ENCODE measurements at regions not wholly inside any gene's neighbourhood (a gene's known extent, or its start where the extent isn't known, plus 50 kb on each side); places are given as distances from the start of the nearest gene placed in this dataset.

GRCh38 chr18:40036861-40037260, 1918.2 kb upstream of the PIK3C3 start:
- Histone ChIP-seq H3K27me3 (ENCODE audit: control insufficient read depth, insufficient read depth, low read length, poor library complexity, severe bottlenecking) (peaks cover 14% of the 10 kb centered on the region), H3K4me3 (ENCODE audit: low read length) (no peak overlapping the region), H3K27ac (ENCODE audit: low read depth, low read length) (no peak overlapping the region), H3K9me3 (ENCODE audit: control insufficient read depth, low read length) (no peaks in the 10 kb centered on the region), H3K4me1 (ENCODE audit: control insufficient read depth, insufficient read depth, low read length) (no peaks in the 10 kb centered on the region), H3K9ac (ENCODE audit: extremely low read depth, low read length, poor library complexity, severe bottlenecking) (no peak overlapping the region), H3K36me3 (ENCODE audit: control insufficient read depth, insufficient read depth, low read length) (no peaks in the 10 kb centered on the region)
- no peaks in the 10 kb centered on the region for H3K9me3 Mint-ChIP-seq
- no peak for TF ChIP-seq CTCF (conservative IDR thresholded peaks at IDR 0.05)
- 100% methylated on average over 1 of the region's 1 CpG; no CpG with 5 or more reads in 1 of the 2 experiments for WGBS, 2 experiments (ENCODE audit: insufficient coverage in 1 of 2, insufficient read length in 1 of 2)
- no peaks in the 10 kb centered on the region for H3K36me3 Mint-ChIP-seq (ENCODE audit: low read depth)
- H3K27me3 Mint-ChIP-seq (ENCODE audit: insufficient read depth) = peaks cover 24% of the 10 kb centered on the region
- H3K27ac Mint-ChIP-seq = no peak overlapping the region
- H3K4me1 Mint-ChIP-seq = peaks cover 8% of the 10 kb centered on the region
- no peak for DNase-seq
- no peak overlapping the region for H3K4me3 Mint-ChIP-seq

- DNase-seq = no peak
- TF ChIP-seq CTCF (conservative IDR thresholded peaks at IDR 0.05) = no peak
Observed at GRCh38 chr18:40035966-40036365, 1919.1 kb upstream of the PIK3C3 start.

GRCh38 chr18:40032076-40032475, 1923.0 kb upstream of the PIK3C3 start:
- no peaks in the 10 kb centered on the region for H3K36me3 Mint-ChIP-seq (ENCODE audit: low read depth)
- DNase-seq = no peak
- no peak overlapping the region for H3K27ac ChIP-seq (ENCODE audit: low read depth, low read length)
- no peak overlapping the region for H3K9ac ChIP-seq (ENCODE audit: extremely low read depth, low read length, poor library complexity, severe bottlenecking)
- H3K4me3 Mint-ChIP-seq = no peak overlapping the region
- H3K9me3 ChIP-seq (ENCODE audit: control insufficient read depth, low read length) = no peaks in the 10 kb centered on the region
- H3K4me3 ChIP-seq (ENCODE audit: low read length) = no peak overlapping the region
- H3K4me1 ChIP-seq (ENCODE audit: control insufficient read depth, insufficient read depth, low read length) = no peaks in the 10 kb centered on the region
- no peak overlapping the region for H3K27ac Mint-ChIP-seq
- H3K27me3 ChIP-seq (ENCODE audit: control insufficient read depth, insufficient read depth, low read length, poor library complexity, severe bottlenecking) = peaks cover 17% of the 10 kb centered on the region
- H3K9me3 Mint-ChIP-seq = peaks cover 4% of the 10 kb centered on the region
- 96 to 100% methylated on average over 1 to 5 of the region's 5 CpGs for WGBS, 2 experiments (ENCODE audit: insufficient coverage in 1 of 2, insufficient read length in 1 of 2)
- H3K27me3 Mint-ChIP-seq (ENCODE audit: insufficient read depth) = peaks cover 33% of the 10 kb centered on the region
- H3K36me3 ChIP-seq (ENCODE audit: control insufficient read depth, insufficient read depth, low read length) = no peaks in the 10 kb centered on the region
- H3K4me1 Mint-ChIP-seq = no peaks in the 10 kb centered on the region
- no peak for TF ChIP-seq CTCF (conservative IDR thresholded peaks at IDR 0.05)

More at GRCh38 chr18:40035966-40036365, 1919.1 kb upstream of the PIK3C3 start:
- Histone ChIP-seq H3K36me3 (ENCODE audit: control insufficient read depth, insufficient read depth, low read length) (no peaks in the 10 kb centered on the region), H3K4me3 (ENCODE audit: low read length) (no peak overlapping the region), H3K9me3 (ENCODE audit: control insufficient read depth, low read length) (no peaks in the 10 kb centered on the region), H3K4me1 (ENCODE audit: control insufficient read depth, insufficient read depth, low read length) (no peaks in the 10 kb centered on the region), H3K27me3 (ENCODE audit: control insufficient read depth, insufficient read depth, low read length, poor library complexity, severe bottlenecking) (peaks cover 5% of the 10 kb centered on the region), H3K9ac (ENCODE audit: extremely low read depth, low read length, poor library complexity, severe bottlenecking) (no peak overlapping the region), H3K27ac (ENCODE audit: low read depth, low read length) (no peak overlapping the region)
- Mint-ChIP-seq H3K27ac (no peak overlapping the region), H3K27me3 (ENCODE audit: insufficient read depth) (peaks cover 18% of the 10 kb centered on the region), H3K9me3 (no peaks in the 10 kb centered on the region), H3K4me1 (peaks cover 4% of the 10 kb centered on the region), H3K4me3 (no peak overlapping the region), H3K36me3 (ENCODE audit: low read depth) (no peaks in the 10 kb centered on the region)
- 85% methylated on average over 1 of the region's 1 CpG; no CpG with 5 or more reads in 1 of the 2 experiments for WGBS, 2 experiments (ENCODE audit: insufficient coverage in 1 of 2, insufficient read length in 1 of 2)

Measured in endodermal cell (in vitro differentiated cells).